ENCODE measurements at regions not wholly inside any gene's neighbourhood (a gene's known extent, or its start where the extent isn't known, plus 50 kb on each side); places are given as distances from the start of the nearest gene placed in this dataset.

- DNase-seq (ENCODE audit: low spot score), result no peak
Observed at GRCh38 chr2:171225302-171225980, 64.7 kb upstream of the TLK1 start.

GRCh38 chr2:171217330-171217729 is 56.6 kb upstream of the TLK1 start:
- DNase-seq (ENCODE audit: low spot score), result no peak

GRCh38 chr2:171216631-171217030 is 55.9 kb upstream of the TLK1 start:
- DNase-seq (ENCODE audit: low spot score), result no peak

GRCh38 chr2:171214093-171214492 is 53.4 kb upstream of the TLK1 start:
- DNase-seq (ENCODE audit: low spot score), result no peak

- peak; percentile 34 for DNase-seq (ENCODE audit: low spot score)
Observed at GRCh38 chr2:171210864-171211431, 50.3 kb upstream of the TLK1 start.

Data from CD4-positive, alpha-beta T cell treated with Interleukin-15 for 4 hours (primary cell).